ENCODE measurements at regions not wholly inside any gene's neighbourhood (a gene's known extent, or its start where the extent isn't known, plus 50 kb on each side); places are given as distances from the start of the nearest gene placed in this dataset.

DNA sequence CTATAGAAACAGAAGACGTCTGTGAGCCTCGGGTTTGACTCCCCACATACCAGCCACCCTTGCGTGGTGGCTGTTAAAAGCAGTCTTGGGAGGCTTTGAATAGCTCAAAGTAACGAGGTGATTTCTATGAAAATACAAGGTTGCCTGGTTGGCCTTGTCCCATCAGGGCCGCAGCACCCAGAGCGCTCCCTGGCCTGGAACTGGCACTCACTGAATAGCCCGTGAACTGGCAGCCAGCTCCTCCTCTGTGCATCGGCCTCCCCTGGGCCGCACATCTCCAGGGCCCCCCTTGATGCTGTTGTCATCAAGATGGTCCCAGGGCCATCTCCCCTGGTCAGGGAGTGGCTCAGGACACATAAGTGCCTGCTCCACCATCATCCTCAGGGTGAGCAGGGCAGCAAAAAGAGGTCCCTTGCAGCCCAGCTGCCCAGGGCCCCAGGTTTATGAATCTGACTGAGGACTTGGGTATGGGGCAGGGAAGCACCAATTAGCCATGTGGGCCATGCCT is 144.6 kb upstream of the PPP1R26 start:
- Histone ChIP-seq H3K4me1 (no peaks in the 10 kb centered on the region), H3K9me3 (no peaks in the 10 kb centered on the region), H3K27me3 (peaks cover 0 to 28% (median 7%) of the 10 kb centered on the region in 7 donors), H3K36me3 (no peaks in the 10 kb centered on the region), H3K4me3 (no peak overlapping the region), H3K27ac (no peak overlapping the region)
- no peak for DNase-seq
- TF ChIP-seq, protein P1, sequence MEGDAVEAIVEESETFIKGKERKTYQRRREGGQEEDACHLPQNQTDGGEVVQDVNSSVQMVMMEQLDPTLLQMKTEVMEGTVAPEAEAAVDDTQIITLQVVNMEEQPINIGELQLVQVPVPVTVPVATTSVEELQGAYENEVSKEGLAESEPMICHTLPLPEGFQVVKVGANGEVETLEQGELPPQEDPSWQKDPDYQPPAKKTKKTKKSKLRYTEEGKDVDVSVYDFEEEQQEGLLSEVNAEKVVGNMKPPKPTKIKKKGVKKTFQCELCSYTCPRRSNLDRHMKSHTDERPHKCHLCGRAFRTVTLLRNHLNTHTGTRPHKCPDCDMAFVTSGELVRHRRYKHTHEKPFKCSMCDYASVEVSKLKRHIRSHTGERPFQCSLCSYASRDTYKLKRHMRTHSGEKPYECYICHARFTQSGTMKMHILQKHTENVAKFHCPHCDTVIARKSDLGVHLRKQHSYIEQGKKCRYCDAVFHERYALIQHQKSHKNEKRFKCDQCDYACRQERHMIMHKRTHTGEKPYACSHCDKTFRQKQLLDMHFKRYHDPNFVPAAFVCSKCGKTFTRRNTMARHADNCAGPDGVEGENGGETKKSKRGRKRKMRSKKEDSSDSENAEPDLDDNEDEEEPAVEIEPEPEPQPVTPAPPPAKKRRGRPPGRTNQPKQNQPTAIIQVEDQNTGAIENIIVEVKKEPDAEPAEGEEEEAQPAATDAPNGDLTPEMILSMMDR (IDR thresholded peaks at IDR 0.05): no peak
- ATAC-seq: no peak
- WGBS, 2 donors: 88 to 89% methylated on average over 9 of the region's 9 CpGs
- intact Hi-C loops (cut with DNase I): no loop called here

DNA sequence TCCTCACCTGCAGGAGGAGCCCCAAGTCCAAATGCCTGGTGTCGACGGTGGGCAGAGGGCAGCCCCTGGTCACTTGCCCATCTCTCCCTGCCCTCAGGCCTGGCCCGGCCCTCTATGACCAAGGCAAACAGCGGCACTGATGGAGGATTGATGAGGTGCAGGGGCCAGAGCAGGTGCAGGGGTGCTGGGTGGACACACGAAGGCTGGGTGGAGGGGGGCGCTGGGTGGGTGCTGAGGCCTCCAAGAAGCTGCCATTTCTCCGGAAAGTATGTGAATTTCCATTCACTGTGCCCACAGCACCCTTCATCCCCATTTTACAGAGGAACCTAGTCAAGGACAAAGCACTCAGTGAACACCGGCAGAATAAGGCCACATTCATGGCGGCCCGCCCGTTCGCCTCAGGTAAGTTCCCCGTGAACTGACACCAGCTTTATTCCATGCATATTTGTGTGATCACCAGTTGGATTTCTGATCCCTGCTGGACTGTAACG is 143.8 kb upstream of the PPP1R26 start:
- H3K4me3 ChIP-seq: no peak overlapping the region
- H3K36me3 ChIP-seq: no peaks in the 10 kb centered on the region
- DNase-seq: no peak
- H3K9me3 ChIP-seq: no peaks in the 10 kb centered on the region
- WGBS, 2 donors: 89 to 92% methylated on average over 14 of the region's 14 CpGs
- peaks cover 0 to 2% (median 0%) of the 10 kb centered on the region in 9 donors for H3K4me1 ChIP-seq
- H3K27me3 ChIP-seq: peaks cover 0 to 28% (median 7%) of the 10 kb centered on the region in 7 donors
- TF ChIP-seq, protein P1 (IDR thresholded peaks at IDR 0.05): no peak
- no peak overlapping the region for H3K27ac ChIP-seq
- ATAC-seq: no peak
- intact Hi-C loops (cut with DNase I): no loop called here

DNA sequence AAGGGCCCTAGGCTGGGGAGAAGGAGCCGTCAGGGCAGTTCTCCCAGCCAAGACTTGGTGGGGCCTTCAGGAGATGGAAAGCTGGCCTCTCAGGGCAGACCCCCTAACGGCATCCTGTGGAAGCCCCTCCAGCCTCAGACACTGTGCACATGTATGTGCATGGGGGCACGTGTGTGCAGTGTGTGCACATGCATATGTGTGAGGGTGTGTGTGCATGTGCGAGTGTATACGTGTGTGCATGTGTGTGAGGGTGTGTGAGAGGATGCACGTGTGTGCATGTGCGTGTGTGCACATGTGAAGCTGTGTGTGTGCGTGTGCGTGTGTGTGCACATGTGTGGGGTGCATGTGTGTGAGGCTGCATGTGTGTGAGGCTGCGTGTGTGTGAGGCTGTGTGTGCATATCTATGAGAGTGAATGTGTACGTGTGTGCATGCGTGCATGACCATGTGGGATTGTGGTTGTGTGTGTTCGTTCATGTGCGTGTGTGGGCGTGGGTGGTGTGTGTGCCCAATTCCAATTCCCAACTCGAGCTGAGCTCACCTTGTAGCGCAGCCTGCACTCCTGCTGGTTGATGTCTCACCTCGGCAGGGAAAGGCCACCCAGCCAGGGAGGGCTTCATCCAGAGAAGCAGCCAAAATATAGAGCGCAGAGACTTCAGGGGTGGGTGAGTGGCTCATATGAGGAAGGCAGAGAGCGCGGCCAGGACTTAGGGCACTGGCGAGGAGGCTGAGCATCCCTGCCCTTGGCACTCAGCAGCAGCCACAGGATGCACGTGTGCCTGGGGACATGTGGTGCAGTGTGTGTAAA is 142.7 kb upstream of the PPP1R26 start:
- no peaks in the 10 kb centered on the region for H3K9me3 ChIP-seq
- TF ChIP-seq, protein P1 (IDR thresholded peaks at IDR 0.05): no peak
- intact Hi-C loops (cut with DNase I): no loop called here
- ATAC-seq (no peak), DNase-seq (no peak)
- peaks cover 0 to 6% (median 0%) of the 10 kb centered on the region in 9 donors for H3K4me1 ChIP-seq
- H3K27ac ChIP-seq: no peak overlapping the region
- WGBS, 2 donors: 86 to 87% methylated on average over 23 of the region's 23 CpGs
- H3K36me3 ChIP-seq: no peaks in the 10 kb centered on the region
- H3K27me3 ChIP-seq: peaks cover 0 to 40% (median 10%) of the 10 kb centered on the region in 7 donors
- no peak overlapping the region for H3K4me3 ChIP-seq

DNA sequence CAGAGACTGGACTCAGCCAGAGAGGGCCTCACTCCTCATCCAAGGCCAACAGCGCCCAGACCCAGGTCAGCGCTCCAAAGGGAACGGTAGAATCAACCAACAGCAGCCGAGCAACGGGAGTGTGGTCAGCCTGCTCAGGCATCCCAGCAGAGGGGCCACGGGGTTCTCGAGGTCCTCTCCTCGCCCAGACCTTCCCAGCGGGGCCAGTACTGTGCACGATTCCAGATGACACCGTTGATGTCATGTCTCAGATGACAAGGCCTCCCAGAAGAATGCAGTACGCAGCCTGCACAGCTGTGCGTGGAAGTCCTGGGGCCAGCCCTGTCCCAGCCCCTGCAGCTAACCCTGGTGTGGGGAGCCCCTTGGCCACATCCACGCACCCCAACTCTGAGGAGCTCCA is 141.0 kb upstream of the PPP1R26 start:
- no peaks in the 10 kb centered on the region for H3K9me3 ChIP-seq
- H3K27me3 ChIP-seq: peaks cover 7 to 56% (median 23%) of the 10 kb centered on the region in 7 donors
- intact Hi-C loops (cut with DNase I): no loop called here
- H3K27ac ChIP-seq: no peak overlapping the region
- peaks cover 0 to 6% (median 0%) of the 10 kb centered on the region in 9 donors for H3K4me1 ChIP-seq
- no peak for DNase-seq
- H3K36me3 ChIP-seq: no peaks in the 10 kb centered on the region
- ATAC-seq: no peak
- H3K4me3 ChIP-seq: no peak overlapping the region
- TF ChIP-seq, protein P1 (IDR thresholded peaks at IDR 0.05): no peak
- 69 to 78% methylated on average over 14 of the region's 14 CpGs for WGBS, 2 donors

Measured in heart right ventricle (tissue), 16 donors.